ENCODE measurements at regions not wholly inside any gene's neighbourhood (a gene's known extent, or its start where the extent isn't known, plus 50 kb on each side); places are given as distances from the start of the nearest gene placed in this dataset.

DNA sequence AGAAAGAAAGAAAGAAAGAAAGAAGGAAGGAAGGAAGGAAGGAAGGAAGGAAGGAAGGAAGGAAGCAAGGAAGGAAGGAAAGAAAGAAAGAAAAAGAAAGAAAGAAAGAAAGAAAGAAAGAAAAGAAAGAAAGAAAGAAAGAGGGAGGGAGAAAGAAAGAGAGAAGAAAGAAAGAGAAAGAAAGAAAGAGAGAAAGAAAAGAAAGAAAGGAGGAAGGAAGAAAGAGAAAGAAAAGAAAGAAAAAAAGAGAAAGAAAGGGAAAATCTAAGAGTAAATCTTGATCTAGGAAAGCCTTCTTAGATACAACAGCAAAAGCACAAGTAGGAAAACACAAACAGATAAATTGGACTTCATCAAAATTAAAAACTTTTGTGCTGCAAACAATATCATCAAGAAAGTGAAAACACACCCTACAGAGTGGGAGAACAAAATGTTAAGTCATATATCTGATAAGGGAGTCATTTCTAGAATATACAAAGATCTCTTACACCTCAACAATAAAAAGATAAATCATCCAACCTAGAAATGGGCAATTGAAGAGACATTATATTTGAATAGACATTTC, 116.8 kb upstream of the FGF3 start:
- H3K36me3 Mint-ChIP-seq (ENCODE audit: insufficient read depth), result no peaks in the 10 kb centered on the region
- no peaks in the 10 kb centered on the region for H3K4me1 Mint-ChIP-seq (ENCODE audit: low read depth)
- no peaks in the 10 kb centered on the region for H3K9me3 Mint-ChIP-seq
- peaks cover 13% of the 10 kb centered on the region for H3K27me3 Mint-ChIP-seq (ENCODE audit: low read depth)
- DNase-seq (no peak), ATAC-seq (no peak)
- no peak overlapping the region for H3K4me3 Mint-ChIP-seq

DNA sequence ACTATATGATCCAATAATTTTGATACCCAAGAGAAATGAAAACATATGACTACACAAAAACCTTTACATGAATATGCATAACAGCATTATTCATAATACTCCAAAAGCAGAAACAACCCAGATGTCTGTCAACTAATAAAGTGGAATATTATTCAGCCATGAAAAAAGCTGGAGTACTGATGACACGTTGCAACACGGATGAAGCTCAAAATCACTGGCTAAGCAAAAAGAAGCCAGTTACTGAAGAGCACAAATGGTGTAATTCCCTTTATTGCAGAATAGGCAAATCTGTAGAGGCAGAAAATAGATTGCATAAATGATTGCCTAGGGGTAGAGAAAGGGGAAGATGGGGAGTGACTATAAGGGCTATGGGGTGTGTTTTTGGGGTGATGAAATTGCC, 117.6 kb upstream of the FGF3 start:
- DNase-seq (no peak), ATAC-seq (no peak)
- Mint-ChIP-seq H3K36me3 (ENCODE audit: insufficient read depth) (no peaks in the 10 kb centered on the region), H3K9me3 (no peaks in the 10 kb centered on the region), H3K27me3 (ENCODE audit: low read depth) (peaks cover 16% of the 10 kb centered on the region), H3K4me1 (ENCODE audit: low read depth) (no peaks in the 10 kb centered on the region), H3K4me3 (no peak overlapping the region)

DNA sequence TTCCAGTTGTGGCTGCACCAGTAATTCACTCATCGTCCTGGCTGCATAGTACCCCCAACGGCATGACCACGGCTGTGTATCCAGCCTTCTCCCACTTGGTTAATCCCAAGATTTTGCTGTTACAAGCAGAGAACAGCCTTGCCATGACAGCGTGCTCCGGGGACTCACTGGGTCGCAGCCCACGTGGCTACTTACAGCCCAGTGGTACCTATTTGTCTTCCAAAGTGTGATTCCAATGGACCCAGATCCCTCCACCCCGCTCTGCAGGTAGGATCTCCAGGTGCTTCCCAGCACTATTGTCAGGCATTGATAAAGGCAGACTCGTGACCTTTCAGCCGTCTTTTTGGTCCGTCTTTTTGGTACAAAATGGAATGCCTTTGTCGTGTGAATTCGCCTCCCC, 119.0 kb upstream of the FGF3 start:
- H3K9me3 Mint-ChIP-seq, result no peaks in the 10 kb centered on the region
- no peak overlapping the region for H3K4me3 Mint-ChIP-seq
- no peaks in the 10 kb centered on the region for H3K4me1 Mint-ChIP-seq (ENCODE audit: low read depth)
- no peaks in the 10 kb centered on the region for H3K36me3 Mint-ChIP-seq (ENCODE audit: insufficient read depth)
- no peak for DNase-seq
- ATAC-seq, result no peak
- peaks cover 14% of the 10 kb centered on the region for H3K27me3 Mint-ChIP-seq (ENCODE audit: low read depth)

DNA sequence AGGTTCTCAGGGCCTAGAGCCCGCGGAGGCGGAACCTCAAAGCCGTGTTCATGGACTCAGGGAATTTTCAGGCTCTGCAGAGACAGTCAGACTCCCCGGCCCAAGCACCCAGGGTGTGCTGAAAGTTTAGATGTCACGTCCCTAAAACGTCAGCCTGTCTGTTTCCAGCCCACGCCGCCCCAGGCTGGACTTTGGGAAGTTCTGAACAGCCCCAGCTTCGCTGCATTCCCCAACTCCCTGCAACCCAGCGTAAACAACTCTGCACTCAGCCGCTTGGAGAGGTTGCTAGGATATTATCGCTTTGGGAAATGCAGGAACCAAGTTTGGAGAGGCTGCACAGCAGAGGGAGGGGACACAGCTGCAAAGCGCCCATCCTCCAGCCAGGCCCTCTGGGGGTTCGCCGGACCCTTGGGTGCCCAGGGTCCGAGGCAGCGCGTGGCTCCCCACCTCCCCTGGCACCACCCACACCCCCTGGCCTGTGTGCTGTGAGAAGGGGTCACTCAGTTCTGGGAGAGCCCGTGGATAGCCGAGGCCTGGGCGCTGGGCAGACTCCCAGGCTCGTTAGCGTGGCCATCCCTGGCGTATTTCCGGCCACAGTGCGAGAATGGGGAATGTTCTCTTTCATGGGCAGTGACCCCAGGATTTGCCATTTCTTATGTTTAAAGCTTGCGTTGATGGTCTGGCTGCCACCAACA, 120.5 kb upstream of the FGF3 start:
- DNase-seq (no peak), ATAC-seq (no peak)
- Mint-ChIP-seq H3K4me1 (ENCODE audit: low read depth) (no peaks in the 10 kb centered on the region), H3K4me3 (no peak overlapping the region), H3K27me3 (ENCODE audit: low read depth) (peaks cover 12% of the 10 kb centered on the region), H3K9me3 (no peaks in the 10 kb centered on the region), H3K36me3 (ENCODE audit: insufficient read depth) (no peaks in the 10 kb centered on the region)

DNA sequence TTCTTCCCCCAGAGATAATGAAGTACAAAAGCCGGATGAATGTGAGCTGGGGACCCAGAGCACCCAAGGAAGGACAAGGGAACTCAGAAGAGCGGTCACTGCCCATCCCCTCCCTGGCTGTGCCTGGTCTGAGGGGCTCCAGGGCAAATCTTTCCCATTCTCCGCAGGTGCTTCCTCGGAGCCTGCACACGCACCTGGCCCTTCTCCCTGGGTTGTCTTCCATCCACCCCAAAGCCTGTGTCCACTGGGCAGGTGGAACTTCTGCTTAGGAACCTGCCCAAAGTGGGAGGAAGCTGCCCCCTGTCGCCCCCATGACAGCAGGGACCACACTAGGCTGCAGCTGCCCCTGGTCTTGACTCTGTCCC, 121.0 kb upstream of the FGF3 start:
- Mint-ChIP-seq H3K4me1 (ENCODE audit: low read depth) (no peaks in the 10 kb centered on the region), H3K4me3 (no peak overlapping the region), H3K9me3 (no peaks in the 10 kb centered on the region), H3K27me3 (ENCODE audit: low read depth) (peaks cover 11% of the 10 kb centered on the region), H3K36me3 (ENCODE audit: insufficient read depth) (no peaks in the 10 kb centered on the region)
- ATAC-seq (no peak), DNase-seq (no peak)

DNA sequence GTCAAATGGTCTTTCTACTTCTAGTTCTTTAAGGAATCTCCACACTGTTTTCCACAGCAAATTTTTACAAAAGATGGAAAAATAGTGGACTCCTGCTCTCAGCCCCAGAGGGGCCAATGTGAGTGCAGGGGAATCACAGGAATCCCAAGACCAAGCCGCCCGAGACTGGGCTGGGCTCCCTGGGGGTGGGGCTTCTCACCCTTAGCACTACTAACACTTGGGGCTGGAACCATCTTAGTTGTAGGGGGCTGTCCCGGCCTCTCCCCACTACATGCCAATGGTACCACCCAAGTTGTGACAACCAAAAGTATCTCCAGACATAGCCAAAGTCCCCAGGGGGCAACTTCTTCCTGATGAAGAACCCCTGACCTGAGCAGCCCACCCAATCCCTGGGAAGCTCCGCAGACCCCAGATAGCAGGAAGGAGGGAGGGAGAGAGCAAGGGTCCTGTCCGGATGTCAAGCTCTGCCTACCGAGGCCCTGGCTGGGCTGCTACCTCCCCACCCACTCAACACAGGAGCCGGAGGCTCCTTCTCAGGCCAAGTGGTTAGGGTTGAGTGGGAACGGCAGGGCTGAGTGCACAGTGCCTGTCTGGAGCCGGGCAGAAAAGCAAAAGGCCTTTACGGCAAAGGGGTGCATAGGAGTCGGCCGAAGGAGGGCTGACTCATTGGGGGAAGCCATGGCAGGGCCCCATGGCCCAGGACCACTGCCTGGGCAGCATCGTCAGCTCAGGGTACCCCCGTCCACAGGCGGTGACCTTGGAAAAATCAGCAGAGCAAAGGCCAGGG, 122.5 kb upstream of the FGF3 start:
- Mint-ChIP-seq H3K4me1 (ENCODE audit: low read depth) (no peaks in the 10 kb centered on the region), H3K4me3 (no peak overlapping the region), H3K9me3 (no peaks in the 10 kb centered on the region), H3K27me3 (ENCODE audit: low read depth) (peaks cover 11% of the 10 kb centered on the region), H3K36me3 (ENCODE audit: insufficient read depth) (no peaks in the 10 kb centered on the region)
- ATAC-seq (no peak), DNase-seq (no peak)

DNA sequence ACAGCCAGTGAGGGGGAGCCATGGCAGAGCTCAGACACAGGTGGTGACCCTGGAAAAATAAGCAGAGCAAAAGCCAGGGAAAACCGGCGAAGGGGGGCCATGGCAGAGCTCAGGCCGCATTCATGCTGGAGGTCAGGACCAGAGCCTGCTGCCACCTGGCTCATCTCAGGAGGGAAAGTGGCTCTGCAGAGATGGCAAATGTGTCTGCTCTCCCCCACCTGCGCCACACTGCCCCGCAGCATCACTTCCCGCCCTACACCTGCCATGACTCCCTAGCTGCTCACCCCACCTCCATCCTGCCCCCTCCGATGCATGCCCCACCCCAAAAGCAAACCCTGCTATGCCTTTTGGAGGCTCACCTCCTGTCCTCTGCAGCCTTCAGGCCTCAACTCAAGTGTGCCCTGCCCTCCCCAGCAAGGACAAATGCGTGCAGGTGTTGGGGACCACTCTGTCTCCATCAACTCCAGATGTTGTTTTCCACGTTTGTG, 123.2 kb upstream of the FGF3 start:
- no peak for DNase-seq
- no peaks in the 10 kb centered on the region for H3K4me1 Mint-ChIP-seq (ENCODE audit: low read depth)
- H3K4me3 Mint-ChIP-seq, result no peak overlapping the region

DNA sequence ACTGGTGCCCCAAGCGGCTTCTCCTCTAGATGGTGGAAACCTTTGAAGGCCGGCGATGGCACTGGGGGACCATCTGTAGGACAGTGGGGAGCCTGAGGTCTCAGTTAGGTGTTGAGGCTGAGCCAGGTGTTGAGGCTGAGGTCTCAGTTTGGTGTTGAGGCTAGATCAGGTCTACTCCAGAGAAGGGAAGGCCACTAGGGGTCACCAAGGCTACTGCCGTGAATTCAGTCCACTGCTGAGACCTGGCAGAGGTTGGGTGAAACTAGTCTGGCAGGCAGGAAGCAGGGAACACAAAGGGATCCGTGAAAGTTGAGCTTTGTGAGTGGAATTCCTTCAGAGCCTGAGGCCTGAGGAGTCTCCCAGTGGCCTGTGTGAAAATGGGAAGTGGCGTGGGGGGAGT, 123.8 kb upstream of the FGF3 start:
- Mint-ChIP-seq H3K4me3 (no peak overlapping the region), H3K4me1 (ENCODE audit: low read depth) (no peaks in the 10 kb centered on the region), H3K27me3 (ENCODE audit: low read depth) (peaks cover 13% of the 10 kb centered on the region), H3K36me3 (ENCODE audit: insufficient read depth) (no peaks in the 10 kb centered on the region), H3K9me3 (no peaks in the 10 kb centered on the region)
- no peak for DNase-seq
- ATAC-seq, result no peak

More for the DNA sequence above, 123.2 kb upstream of the FGF3 start:
- Mint-ChIP-seq H3K9me3 (no peaks in the 10 kb centered on the region), H3K27me3 (ENCODE audit: low read depth) (peaks cover 11% of the 10 kb centered on the region), H3K36me3 (ENCODE audit: insufficient read depth) (no peaks in the 10 kb centered on the region)
- ATAC-seq, result no peak

DNA sequence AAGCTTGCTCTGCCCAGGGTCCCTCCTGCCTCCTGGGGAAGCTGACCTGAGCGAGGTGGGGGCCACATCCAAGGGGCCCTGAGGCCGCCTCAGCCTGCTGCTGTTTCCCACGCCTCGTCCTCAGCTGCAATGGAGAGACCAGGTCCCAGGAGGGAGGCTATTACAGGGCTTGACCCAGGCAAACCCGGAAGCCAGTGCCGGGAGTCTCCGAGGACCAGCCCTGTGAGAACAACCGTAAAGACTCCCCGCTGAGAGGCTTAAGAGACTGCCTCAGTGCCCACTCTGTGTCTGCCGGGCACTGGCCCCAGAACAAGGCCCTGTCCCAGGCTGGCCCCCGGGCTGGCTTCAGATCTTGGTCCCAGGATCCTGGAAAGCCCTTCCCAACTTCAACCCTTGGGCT, 124.3 kb upstream of the FGF3 start:
- Mint-ChIP-seq H3K9me3 (no peaks in the 10 kb centered on the region), H3K27me3 (ENCODE audit: low read depth) (peaks cover 14% of the 10 kb centered on the region), H3K4me1 (ENCODE audit: low read depth) (no peaks in the 10 kb centered on the region), H3K4me3 (no peak overlapping the region), H3K36me3 (ENCODE audit: insufficient read depth) (no peaks in the 10 kb centered on the region)
- no peak for ATAC-seq
- DNase-seq, result no peak

DNA sequence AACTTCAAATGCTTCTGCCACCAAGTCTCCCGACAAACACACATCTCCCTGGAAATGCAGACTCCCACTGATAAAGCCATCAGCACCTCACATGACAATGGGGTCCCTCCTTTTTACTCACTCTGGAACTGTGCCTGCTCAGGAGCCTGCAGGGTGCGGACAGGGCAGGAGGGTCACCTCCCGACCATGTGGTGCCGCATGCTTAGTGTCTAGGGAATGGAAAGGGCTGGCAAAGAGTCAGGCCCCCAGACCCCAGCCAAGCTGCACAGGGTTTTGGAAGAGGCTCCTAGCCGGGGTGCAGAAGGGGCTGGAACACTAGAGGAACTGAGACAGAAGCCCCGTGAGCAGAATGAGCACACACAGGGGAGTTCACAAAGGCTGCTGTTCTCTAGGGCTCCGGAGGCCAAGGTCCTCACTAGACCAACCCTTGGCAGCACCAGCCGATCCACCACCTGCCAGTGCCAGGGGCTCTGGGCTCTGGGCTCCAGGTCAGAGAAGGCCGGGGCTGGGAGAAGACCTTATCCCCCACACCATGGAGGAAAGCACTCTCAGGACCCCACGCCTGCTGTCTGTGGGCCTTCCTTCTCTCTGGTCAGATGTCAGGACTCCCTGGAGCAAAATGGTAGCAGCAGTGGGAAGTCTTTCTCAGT, 125.1 kb upstream of the FGF3 start:
- H3K4me1 Mint-ChIP-seq (ENCODE audit: low read depth), result no peaks in the 10 kb centered on the region
- no peak for ATAC-seq
- no peak for DNase-seq
- no peaks in the 10 kb centered on the region for H3K36me3 Mint-ChIP-seq (ENCODE audit: insufficient read depth)
- H3K9me3 Mint-ChIP-seq, result no peaks in the 10 kb centered on the region
- H3K27me3 Mint-ChIP-seq (ENCODE audit: low read depth), result peaks cover 17% of the 10 kb centered on the region
- H3K4me3 Mint-ChIP-seq, result no peak overlapping the region

DNA sequence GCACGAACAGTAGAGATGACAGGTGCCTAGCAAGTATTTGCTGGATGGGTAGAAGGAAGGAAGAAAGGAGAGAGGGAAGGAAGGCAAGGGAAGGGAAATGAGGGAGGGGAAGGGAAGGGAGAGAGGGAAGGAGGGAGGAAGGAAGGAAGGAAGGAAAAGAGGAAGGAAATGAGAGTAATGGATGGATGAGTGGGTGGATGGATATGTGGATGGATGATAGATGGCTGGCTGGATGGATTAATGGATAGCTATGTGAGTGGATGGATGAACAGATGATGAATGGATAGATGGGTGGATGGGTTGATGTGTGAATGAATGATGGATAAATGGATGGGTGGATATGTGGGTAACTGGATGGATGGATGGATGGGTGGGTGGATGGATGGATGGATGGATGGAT, 125.9 kb upstream of the FGF3 start:
- no peaks in the 10 kb centered on the region for H3K36me3 Mint-ChIP-seq (ENCODE audit: insufficient read depth)
- peaks cover 17% of the 10 kb centered on the region for H3K27me3 Mint-ChIP-seq (ENCODE audit: low read depth)
- ATAC-seq (no peak), DNase-seq (no peak)
- H3K4me1 Mint-ChIP-seq (ENCODE audit: low read depth), result no peaks in the 10 kb centered on the region
- no peaks in the 10 kb centered on the region for H3K9me3 Mint-ChIP-seq
- H3K4me3 Mint-ChIP-seq, result no peak overlapping the region

DNA sequence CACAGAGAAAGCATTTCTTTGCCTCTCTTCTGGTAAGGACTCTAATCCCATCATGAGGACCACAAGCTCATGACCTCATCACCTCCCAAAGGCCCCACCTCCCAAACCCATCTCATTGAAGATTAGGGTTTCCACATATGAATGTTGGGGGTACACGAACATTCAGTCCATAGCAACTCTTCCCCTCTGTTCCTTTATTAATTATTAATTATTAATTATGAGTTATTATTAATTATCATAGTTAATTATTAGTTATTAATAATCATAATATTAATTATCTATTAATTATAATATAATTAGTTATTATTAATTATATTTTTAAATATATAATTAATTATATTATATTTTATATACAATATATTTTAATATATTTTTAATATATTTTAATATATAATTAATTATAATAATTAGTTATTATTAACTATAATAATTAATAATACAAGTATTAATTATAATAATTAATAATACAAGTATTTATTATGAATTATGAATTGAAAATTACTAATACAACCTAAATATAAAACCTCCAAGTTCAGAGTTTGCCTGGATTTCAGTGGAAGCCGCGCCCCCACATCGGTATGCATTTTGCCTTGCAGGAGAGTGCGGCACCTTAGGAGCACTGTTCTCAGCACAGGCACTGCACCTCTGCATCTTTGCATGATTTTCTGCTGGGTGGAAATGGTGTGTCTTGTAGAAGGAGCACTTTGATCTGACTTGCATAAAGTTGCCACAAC, 128.0 kb upstream of the FGF3 start:
- Mint-ChIP-seq H3K9me3 (no peaks in the 10 kb centered on the region), H3K4me3 (no peak overlapping the region), H3K36me3 (ENCODE audit: insufficient read depth) (no peaks in the 10 kb centered on the region), H3K4me1 (ENCODE audit: low read depth) (no peaks in the 10 kb centered on the region), H3K27me3 (ENCODE audit: low read depth) (peaks cover 8% of the 10 kb centered on the region)
- DNase-seq (no peak), ATAC-seq (no peak)

DNA sequence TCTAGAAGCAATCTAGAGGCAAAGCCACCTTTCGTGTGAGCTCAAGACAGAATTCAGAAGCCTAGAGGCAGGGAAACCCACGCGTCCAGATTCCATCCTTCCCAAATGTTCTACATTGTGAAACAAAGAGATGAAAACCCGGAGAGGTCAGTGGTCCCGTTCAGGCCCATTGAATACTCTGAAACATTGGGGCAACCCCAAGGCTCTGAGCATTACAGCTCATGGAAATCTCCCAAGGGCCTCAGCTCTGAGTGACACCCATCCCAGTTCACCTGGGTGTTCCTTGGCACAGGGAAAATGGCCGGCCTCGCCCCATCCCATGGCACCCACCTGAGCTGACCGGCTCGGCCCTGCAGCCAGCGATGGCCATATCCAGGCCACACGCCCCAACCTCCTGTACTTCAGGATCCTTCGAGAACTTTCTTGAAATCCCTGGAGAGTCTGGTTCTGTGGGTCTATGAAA, 128.6 kb upstream of the FGF3 start:
- Mint-ChIP-seq H3K4me3 (no peak overlapping the region), H3K4me1 (ENCODE audit: low read depth) (no peaks in the 10 kb centered on the region), H3K36me3 (ENCODE audit: insufficient read depth) (no peaks in the 10 kb centered on the region), H3K9me3 (no peaks in the 10 kb centered on the region), H3K27me3 (ENCODE audit: low read depth) (peaks cover 8% of the 10 kb centered on the region)
- DNase-seq, result no peak
- ATAC-seq, result no peak

Measured in activated T-cell treated with anti-CD3 and anti-CD28 coated beads, Interleukin-2, amount 50 U/mL, for 4 hours (primary cell).